ENCODE measurements at regions not wholly inside any gene's neighbourhood (a gene's known extent, or its start where the extent isn't known, plus 50 kb on each side); places are given as distances from the start of the nearest gene placed in this dataset.
"Not testable (repeated sequence)": the region's sequence is repeated elsewhere in the genome, so short reads cannot be mapped to it uniquely, and the experiment has no call there.

- no peak overlapping the region for H3K4me3 Mint-ChIP-seq (ENCODE audit: unreplicated experiment)
- H3K27me3 Mint-ChIP-seq (ENCODE audit: unreplicated experiment), result peaks cover 11% of the 10 kb centered on the region
- no peak for DNase-seq
- no peak for TF ChIP-seq CTCF (IDR thresholded peaks at IDR 0.05; ENCODE audit: partially characterized antibody, unreplicated experiment)
- no peaks in the 10 kb centered on the region for H3K36me3 Mint-ChIP-seq (ENCODE audit: unreplicated experiment)
- peaks cover 5% of the 10 kb centered on the region for H3K4me1 Mint-ChIP-seq (ENCODE audit: low read depth, unreplicated experiment)
- H3K9me3 Mint-ChIP-seq (ENCODE audit: unreplicated experiment), result peaks cover 6% of the 10 kb centered on the region
- no peak overlapping the region for H3K27ac Mint-ChIP-seq (ENCODE audit: unreplicated experiment)
Observed at GRCh38 chr2:235105821-235106359, 154.1 kb downstream of the SH3BP4 start.

- H3K27ac Mint-ChIP-seq (ENCODE audit: unreplicated experiment), result no peak overlapping the region
- H3K9me3 Mint-ChIP-seq (ENCODE audit: unreplicated experiment), result peaks cover 6% of the 10 kb centered on the region
- peak; percentile 46 for TF ChIP-seq CTCF (IDR thresholded peaks at IDR 0.05; ENCODE audit: partially characterized antibody, unreplicated experiment)
- peaks cover 11% of the 10 kb centered on the region for H3K27me3 Mint-ChIP-seq (ENCODE audit: unreplicated experiment)
- H3K4me3 Mint-ChIP-seq (ENCODE audit: unreplicated experiment), result no peak overlapping the region
- H3K4me1 Mint-ChIP-seq (ENCODE audit: low read depth, unreplicated experiment), result peaks cover 5% of the 10 kb centered on the region
- peak; percentile 76 for DNase-seq
- H3K36me3 Mint-ChIP-seq (ENCODE audit: unreplicated experiment), result no peaks in the 10 kb centered on the region
Observed at GRCh38 chr2:235106874-235107639, 155.2 kb downstream of the SH3BP4 start.

- H3K9me3 Mint-ChIP-seq (ENCODE audit: unreplicated experiment), result peaks cover 6% of the 10 kb centered on the region
Observed at GRCh38 chr2:235107640-235107951, 155.8 kb downstream of the SH3BP4 start.

DNA sequence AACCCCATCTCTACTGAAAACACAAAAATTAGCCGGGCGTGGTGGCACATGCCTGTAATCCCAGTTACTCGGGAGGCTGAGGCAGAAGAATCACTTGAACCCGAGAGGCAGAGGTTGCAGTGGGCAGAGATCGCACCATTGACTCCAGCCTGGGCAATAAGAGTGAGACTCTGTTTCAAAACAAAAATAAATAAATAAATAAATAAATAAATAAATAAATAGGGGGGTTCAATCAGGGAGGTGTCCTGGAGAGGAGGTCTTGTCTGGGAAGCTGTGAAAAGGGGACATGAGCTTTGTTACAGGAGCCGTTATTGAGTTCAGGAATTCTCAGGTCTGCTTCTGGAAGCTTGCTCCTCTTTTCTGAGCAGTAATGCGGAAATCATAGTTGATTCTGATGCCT lies 157.7 kb downstream of the SH3BP4 start:
- not testable (repeated sequence) for DNase-seq; H3K36me3 Mint-ChIP-seq (ENCODE audit: unreplicated experiment); H3K9me3 Mint-ChIP-seq (ENCODE audit: unreplicated experiment); H3K27ac Mint-ChIP-seq (ENCODE audit: unreplicated experiment); H3K4me1 Mint-ChIP-seq (ENCODE audit: low read depth, unreplicated experiment); H3K4me3 Mint-ChIP-seq (ENCODE audit: unreplicated experiment); H3K27me3 Mint-ChIP-seq (ENCODE audit: unreplicated experiment)

More at GRCh38 chr2:235107640-235107951, 155.8 kb downstream of the SH3BP4 start:
- H3K27ac Mint-ChIP-seq (ENCODE audit: unreplicated experiment), result no peak overlapping the region
- DNase-seq, result no peak
- peaks cover 5% of the 10 kb centered on the region for H3K4me1 Mint-ChIP-seq (ENCODE audit: low read depth, unreplicated experiment)
- H3K36me3 Mint-ChIP-seq (ENCODE audit: unreplicated experiment), result no peaks in the 10 kb centered on the region
- H3K4me3 Mint-ChIP-seq (ENCODE audit: unreplicated experiment), result no peak overlapping the region
- TF ChIP-seq CTCF (IDR thresholded peaks at IDR 0.05; ENCODE audit: partially characterized antibody, unreplicated experiment), result no peak
- peaks cover 11% of the 10 kb centered on the region for H3K27me3 Mint-ChIP-seq (ENCODE audit: unreplicated experiment)

DNA sequence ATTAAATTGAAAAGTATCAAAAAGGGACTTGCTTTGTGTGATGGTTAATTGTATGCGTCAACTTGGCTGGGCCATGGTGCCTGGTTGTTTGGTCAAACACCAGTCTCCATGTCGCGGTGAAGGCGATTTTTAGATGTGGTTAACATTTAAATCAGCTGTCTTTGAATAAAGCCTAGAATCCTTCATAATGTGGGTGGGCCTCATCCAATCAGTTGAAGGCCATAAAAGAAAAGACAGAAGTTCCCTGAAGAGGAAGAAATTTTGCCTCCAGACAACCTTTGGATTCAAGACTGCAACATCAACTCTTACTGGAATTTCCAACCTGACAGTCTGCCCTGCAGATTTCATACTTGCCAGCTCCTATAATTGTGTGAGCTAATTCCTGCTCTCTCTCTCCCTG lies 160.5 kb downstream of the SH3BP4 start:
- Mint-ChIP-seq H3K4me3 (ENCODE audit: unreplicated experiment) (no peak overlapping the region), H3K27ac (ENCODE audit: unreplicated experiment) (no peak overlapping the region), H3K27me3 (ENCODE audit: unreplicated experiment) (no peaks in the 10 kb centered on the region), H3K9me3 (ENCODE audit: unreplicated experiment) (peaks cover 3% of the 10 kb centered on the region), H3K36me3 (ENCODE audit: unreplicated experiment) (no peaks in the 10 kb centered on the region), H3K4me1 (ENCODE audit: low read depth, unreplicated experiment) (peaks cover 2% of the 10 kb centered on the region)
- DNase-seq, result no peak
- TF ChIP-seq CTCF (IDR thresholded peaks at IDR 0.05; ENCODE audit: partially characterized antibody, unreplicated experiment), result no peak
